Psoas muscle (tissue), 7 donors: ENCODE measurements at regions not wholly inside any gene's neighbourhood (a gene's known extent, or its start where the extent isn't known, plus 50 kb on each side); places are given as distances from the start of the nearest gene placed in this dataset.

ENCODE experiments used
- ATAC-seq, 4 donors: fragments of 200-7000 bp; cut with Tn5 transposase; one replicate each; pipeline ENCODE4 v1.9.1; 2020; ENCODE audit warnings: moderate library complexity in 3 of 4, mild to moderate bottlenecking in 2 of 4
- DNase-seq, 2 donors: peaks; one replicate each; pipeline ENCODE4 v3.0.0-alpha.2; 2020
- H3K27ac ChIP-seq: fragments of 200-600 bp; one replicate; pipeline ENCODE4 v1.8.0; 2022
- H3K27me3 ChIP-seq, 3 donors: fragments of 200-600 bp in 1 of 3; one replicate each; pipeline versions ENCODE4 v1.6.1 to v1.8.0; 2013 to 2022; ENCODE audit warnings: low read length in 2 of 3, mild to moderate bottlenecking in 2 of 3, moderate library complexity in 1 of 3; ENCODE audit not compliant: insufficient read depth in 3 of 3
- H3K36me3 ChIP-seq, 2 donors: fragments of 200-600 bp in 1 of 2; one replicate each; pipeline versions ENCODE4 v1.6.1 to v1.8.0; 2013 to 2022; ENCODE audit warnings: low read depth in 1 of 2, mild to moderate bottlenecking in 1 of 2, moderate library complexity in 1 of 2; ENCODE audit not compliant: insufficient read depth in 1 of 2
- H3K4me1 ChIP-seq: fragments of 200-600 bp; one replicate; pipeline ENCODE4 v1.8.0; 2022
- H3K4me3 ChIP-seq: fragments of 200-600 bp; one replicate; pipeline ENCODE4 v1.8.0; 2022; ENCODE audit warnings: mild to moderate bottlenecking
- H3K9me3 ChIP-seq: fragments of 200-600 bp; one replicate; pipeline ENCODE4 v1.8.0; 2022
- WGBS, 3 donors: extraction: QIAGEN DNeasy Blood & Tissue Kit; methylation state at CpG; one replicate each; pipeline versions ENCODE4 v1.1.6 to v1.1.7; 2013; 5-methylcytosine and 5-hydroxymethylcytosine counted together
- intact Hi-C, 2 donors: fragments of 100-400 bp; cut with DNase I; formaldehyde crosslinking; loops; one replicate each; pipeline versions ENCODE4 v1.11.0 to v1.14.2; 2022
- TF ChIP-seq, protein P1 (sequence below): fragments of 200-600 bp; IDR thresholded peaks from one replicate; pipeline ENCODE4 v1.8.0; 2022; ENCODE audit warnings: antibody characterized with exemption
- donor health status: healthy with polysubstance abuse.
- donor health status: DM: no; HTN: no; CAD: no; lungs with moderate emphysema.
- donor health status: Bipolar disorder and iron deficiency.
- donor health status: healthy.
- donor health status: DM: yes; HTN: yes; CAD: no.
- donor health status: DM: no; HTN: no; CAD: no.
- donor health status: DM: yes; HTN: yes; CAD: no.

DNA sequence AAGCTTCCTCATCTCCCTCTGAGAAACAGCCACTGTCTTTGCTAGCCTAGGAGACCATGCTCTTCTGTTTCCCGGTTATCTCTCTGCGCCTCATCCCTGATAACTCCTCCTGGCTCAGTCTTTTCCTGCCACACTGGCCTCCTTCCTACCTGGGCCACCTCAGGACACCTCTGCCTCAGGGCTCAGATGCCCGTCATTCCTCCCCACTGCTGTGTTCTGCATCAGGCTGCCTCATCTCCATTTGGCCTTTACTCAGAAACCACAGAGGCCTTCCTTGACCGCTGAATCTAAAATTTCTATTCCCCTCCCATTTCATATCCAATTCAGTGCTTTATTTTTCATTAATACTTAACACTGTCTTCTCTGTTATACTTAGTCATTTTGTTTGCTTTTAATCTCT lies 311.0 kb upstream of the RGS6 start:
- ATAC-seq (no peak), DNase-seq (no peak)
- WGBS, 3 donors = 95 to 97% (median 96%) methylated on average over 4 of the region's 4 CpGs
- Histone ChIP-seq H3K36me3 (no peaks in the 10 kb centered on the region), H3K4me3 (no peak overlapping the region), H3K9me3 (no peaks in the 10 kb centered on the region), H3K27ac (no peak overlapping the region), H3K4me1 (no peaks in the 10 kb centered on the region), H3K27me3 (no peaks in the 10 kb centered on the region)
- intact Hi-C loops = no loop called here
- TF ChIP-seq, protein P1, sequence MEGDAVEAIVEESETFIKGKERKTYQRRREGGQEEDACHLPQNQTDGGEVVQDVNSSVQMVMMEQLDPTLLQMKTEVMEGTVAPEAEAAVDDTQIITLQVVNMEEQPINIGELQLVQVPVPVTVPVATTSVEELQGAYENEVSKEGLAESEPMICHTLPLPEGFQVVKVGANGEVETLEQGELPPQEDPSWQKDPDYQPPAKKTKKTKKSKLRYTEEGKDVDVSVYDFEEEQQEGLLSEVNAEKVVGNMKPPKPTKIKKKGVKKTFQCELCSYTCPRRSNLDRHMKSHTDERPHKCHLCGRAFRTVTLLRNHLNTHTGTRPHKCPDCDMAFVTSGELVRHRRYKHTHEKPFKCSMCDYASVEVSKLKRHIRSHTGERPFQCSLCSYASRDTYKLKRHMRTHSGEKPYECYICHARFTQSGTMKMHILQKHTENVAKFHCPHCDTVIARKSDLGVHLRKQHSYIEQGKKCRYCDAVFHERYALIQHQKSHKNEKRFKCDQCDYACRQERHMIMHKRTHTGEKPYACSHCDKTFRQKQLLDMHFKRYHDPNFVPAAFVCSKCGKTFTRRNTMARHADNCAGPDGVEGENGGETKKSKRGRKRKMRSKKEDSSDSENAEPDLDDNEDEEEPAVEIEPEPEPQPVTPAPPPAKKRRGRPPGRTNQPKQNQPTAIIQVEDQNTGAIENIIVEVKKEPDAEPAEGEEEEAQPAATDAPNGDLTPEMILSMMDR = no peak

DNA sequence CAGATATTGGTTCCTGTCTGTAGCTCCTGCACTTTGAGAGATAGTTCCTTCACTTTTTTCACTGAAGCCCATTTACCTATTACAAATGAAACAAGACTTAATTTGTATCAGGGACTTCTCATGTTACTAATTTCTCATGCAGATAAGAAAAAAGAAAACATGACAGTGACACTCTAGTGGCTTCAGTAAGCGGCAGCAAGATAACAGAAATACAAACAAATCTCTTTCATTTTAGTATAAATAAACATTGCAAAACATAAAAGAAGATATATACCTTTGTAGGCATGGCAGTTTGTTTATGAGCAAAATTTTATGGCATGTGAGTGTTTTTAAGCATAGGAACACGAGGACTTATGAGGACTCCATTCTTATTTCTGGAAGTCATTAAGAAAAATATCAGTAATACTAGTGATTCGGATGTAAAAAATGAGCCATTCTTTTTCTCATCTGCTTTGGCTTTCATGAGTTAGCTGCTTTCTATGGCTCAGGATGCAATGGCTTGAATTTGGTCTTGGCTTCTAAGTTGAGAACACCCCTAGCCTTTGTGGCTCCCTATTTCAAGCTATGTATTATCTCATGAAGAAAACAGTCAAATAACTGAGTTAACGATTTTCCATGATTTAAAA lies 310.1 kb upstream of the RGS6 start:
- TF ChIP-seq, protein P1 = no peak
- Histone ChIP-seq H3K9me3 (no peaks in the 10 kb centered on the region), H3K27me3 (no peaks in the 10 kb centered on the region), H3K4me1 (no peaks in the 10 kb centered on the region), H3K27ac (no peak overlapping the region), H3K4me3 (no peak overlapping the region), H3K36me3 (no peaks in the 10 kb centered on the region)
- ATAC-seq = no peak
- WGBS, 3 donors = 93 to 97% (median 94%) methylated on average over 4 of the region's 4 CpGs
- intact Hi-C loops = no loop called here
- DNase-seq = no peak

DNA sequence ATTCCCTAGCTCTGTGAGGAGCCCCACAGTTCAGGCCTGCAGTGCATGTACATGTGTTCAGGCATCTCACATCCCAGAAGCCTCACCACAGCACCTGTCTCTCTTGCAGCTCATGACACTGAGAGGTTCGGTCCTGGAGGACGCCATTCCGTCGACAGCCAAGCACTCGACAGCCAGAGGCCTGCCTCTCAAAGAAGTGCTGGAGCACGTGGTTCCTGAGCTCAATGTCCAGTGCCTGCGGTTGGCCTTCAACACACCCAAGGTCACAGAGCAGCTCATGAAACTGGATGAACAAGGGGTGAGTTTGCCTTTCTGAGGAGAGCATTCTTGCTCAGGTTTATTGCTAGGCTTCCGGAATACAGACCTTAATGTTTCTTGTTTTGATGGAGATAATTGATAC lies 308.3 kb upstream of the RGS6 start:
- TF ChIP-seq, protein P1 = no peak
- DNase-seq (peak in 1 of 2 donors; percentile 45), ATAC-seq (no peak)
- no peaks in the 10 kb centered on the region for H3K9me3 ChIP-seq
- intact Hi-C loops = no loop called here
- no peaks in the 10 kb centered on the region for H3K27me3 ChIP-seq
- H3K36me3 ChIP-seq = no peaks in the 10 kb centered on the region
- WGBS, 3 donors = 86 to 89% (median 88%) methylated on average over 8 of the region's 8 CpGs
- H3K4me1 ChIP-seq = no peaks in the 10 kb centered on the region
- no peak overlapping the region for H3K4me3 ChIP-seq
- no peak overlapping the region for H3K27ac ChIP-seq

DNA sequence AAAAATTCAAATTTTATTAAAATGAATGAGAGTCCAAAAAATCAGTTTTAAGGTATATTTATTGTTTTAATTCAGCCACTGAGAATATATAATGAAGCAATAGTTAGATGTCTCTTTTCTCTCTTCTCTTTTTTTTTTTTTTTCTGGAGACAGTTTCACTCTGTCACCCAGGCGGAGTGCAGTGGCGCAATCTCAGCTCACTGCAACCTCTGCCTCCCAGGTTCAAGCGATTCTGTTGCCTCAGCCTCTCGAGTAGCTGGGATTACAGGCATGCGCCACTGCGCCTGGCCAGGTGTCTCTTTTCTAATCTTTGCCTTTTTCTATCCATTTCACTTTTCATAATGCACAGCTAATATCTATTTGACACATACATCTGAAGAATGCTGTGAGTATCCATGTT lies 307.1 kb upstream of the RGS6 start:
- Histone ChIP-seq H3K4me3 (no peak overlapping the region), H3K4me1 (no peaks in the 10 kb centered on the region), H3K9me3 (no peaks in the 10 kb centered on the region), H3K36me3 (no peaks in the 10 kb centered on the region), H3K27ac (no peak overlapping the region), H3K27me3 (no peaks in the 10 kb centered on the region)
- intact Hi-C loops = no loop called here
- WGBS, 3 donors = 88 to 91% (median 89%) methylated on average over 6 of the region's 6 CpGs
- ATAC-seq (no peak), DNase-seq (no peak)
- TF ChIP-seq, protein P1 = no peak
